ENCODE measurements at regions not wholly inside any gene's neighbourhood (a gene's known extent, or its start where the extent isn't known, plus 50 kb on each side); places are given as distances from the start of the nearest gene placed in this dataset.

DNA sequence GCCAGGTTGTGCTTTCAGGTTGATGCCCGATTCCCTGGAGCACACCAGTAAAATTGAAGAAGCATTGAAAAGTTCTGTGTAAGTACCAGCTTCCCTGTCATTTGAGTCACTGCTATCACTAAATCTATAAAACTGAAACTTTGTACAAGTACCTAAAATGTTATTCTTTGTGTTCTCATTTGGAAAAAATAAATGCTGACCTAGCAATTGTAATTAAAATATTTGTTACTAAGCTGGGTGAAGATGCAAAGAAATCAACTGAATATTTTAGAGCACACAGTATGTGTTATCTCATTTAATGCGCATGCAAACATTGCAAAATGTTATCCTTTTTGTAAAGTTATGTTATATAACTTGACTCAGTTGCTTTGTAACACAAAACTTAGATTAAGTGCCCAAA lies 733.7 kb downstream of the TBL1XR1 start:
- WGBS (ENCODE audit: insufficient coverage): no CpG with 5 or more reads among the region's 2 CpGs
- Histone ChIP-seq H3K27me3 (ENCODE audit: control insufficient read depth, insufficient read depth, low read length) (no peaks in the 10 kb centered on the region), H3K4me1 (ENCODE audit: control insufficient read depth, insufficient read depth, low read length) (no peaks in the 10 kb centered on the region), H3K9me3 (ENCODE audit: control insufficient read depth, insufficient read depth, low read length) (no peaks in the 10 kb centered on the region), H3K36me3 (ENCODE audit: control insufficient read depth, insufficient read depth, low read length) (no peaks in the 10 kb centered on the region), H3K4me3 (ENCODE audit: low read depth, low read length) (no peak overlapping the region), H3K27ac (ENCODE audit: low read depth, low read length) (no peak overlapping the region)
- DNase-seq (ENCODE audit: low read depth in 4 of 6, low spot score in 6 of 6): no peak

DNA sequence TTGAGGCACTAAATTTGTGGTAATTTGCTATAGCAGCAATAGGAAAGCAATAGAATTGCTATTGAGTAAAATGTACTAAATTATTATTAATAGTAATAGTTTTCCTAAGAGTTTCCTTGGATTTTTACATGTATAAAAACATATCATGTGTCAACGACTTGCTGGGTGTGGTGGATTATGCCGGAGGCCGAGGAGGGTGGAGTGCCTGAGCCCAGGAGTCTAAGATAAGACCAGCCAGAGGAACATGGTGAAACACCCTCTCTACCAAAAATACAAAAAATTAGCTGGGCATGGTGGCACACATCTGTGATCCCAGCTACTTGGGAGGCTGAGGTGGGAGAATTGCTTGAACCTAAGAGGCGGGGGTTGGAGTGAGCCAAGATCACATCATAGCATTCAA lies 749.9 kb downstream of the TBL1XR1 start:
- Histone ChIP-seq H3K4me1 (ENCODE audit: control insufficient read depth, insufficient read depth, low read length) (no peaks in the 10 kb centered on the region), H3K4me3 (ENCODE audit: low read depth, low read length) (no peak overlapping the region), H3K27me3 (ENCODE audit: control insufficient read depth, insufficient read depth, low read length) (no peaks in the 10 kb centered on the region), H3K9me3 (ENCODE audit: control insufficient read depth, insufficient read depth, low read length) (no peaks in the 10 kb centered on the region), H3K36me3 (ENCODE audit: control insufficient read depth, insufficient read depth, low read length) (no peaks in the 10 kb centered on the region), H3K27ac (ENCODE audit: low read depth, low read length) (no peak overlapping the region)
- WGBS (ENCODE audit: insufficient coverage): no CpG with 5 or more reads among the region's 4 CpGs
- DNase-seq (ENCODE audit: low read depth in 4 of 6, low spot score in 6 of 6): no peak

DNA sequence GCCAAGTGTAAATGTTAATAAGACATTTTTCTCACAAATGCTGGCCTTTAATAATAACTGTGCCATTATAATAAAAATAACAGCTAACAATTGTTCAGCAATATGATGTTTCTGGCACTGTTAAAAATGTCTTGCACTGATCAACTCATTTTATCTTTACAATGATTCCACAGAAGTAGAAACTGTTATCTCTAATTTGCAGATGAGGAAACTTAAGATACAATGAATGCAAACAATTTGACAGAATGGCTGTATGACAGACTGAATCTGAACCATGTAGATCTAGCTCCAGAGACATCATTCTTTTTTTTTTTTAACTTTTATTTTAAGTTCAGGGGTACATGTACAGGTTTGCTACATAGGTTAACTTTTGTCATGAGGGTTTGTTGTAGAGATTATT lies 755.0 kb downstream of the TBL1XR1 start:
- Histone ChIP-seq H3K9me3 (ENCODE audit: control insufficient read depth, insufficient read depth, low read length) (no peaks in the 10 kb centered on the region), H3K36me3 (ENCODE audit: control insufficient read depth, insufficient read depth, low read length) (no peaks in the 10 kb centered on the region), H3K4me1 (ENCODE audit: control insufficient read depth, insufficient read depth, low read length) (no peaks in the 10 kb centered on the region), H3K27me3 (ENCODE audit: control insufficient read depth, insufficient read depth, low read length) (no peaks in the 10 kb centered on the region), H3K4me3 (ENCODE audit: low read depth, low read length) (no peak overlapping the region), H3K27ac (ENCODE audit: low read depth, low read length) (no peak overlapping the region)
- DNase-seq (ENCODE audit: low read depth in 4 of 6, low spot score in 6 of 6): no peak

DNA sequence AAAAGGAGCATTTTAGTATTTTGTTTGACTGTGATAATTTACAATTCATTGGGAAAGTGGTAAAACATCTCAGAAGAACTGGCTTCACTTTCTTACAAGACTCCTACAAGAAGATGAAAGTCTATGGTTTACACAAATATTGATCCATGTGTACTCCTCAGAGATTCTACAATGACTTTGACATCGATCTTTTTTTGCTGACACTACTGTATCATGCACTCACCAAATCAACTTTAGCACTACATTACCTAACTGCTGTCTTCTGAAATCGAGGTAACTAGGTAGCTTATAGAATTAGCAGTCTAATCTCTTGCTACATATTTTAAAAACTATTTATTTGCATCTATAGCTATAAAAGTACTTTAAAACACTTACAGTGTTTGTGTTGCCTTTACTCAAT lies 757.6 kb downstream of the TBL1XR1 start:
- WGBS (ENCODE audit: insufficient coverage): 100% methylated on average over 1 of the region's 2 CpGs
- Histone ChIP-seq H3K36me3 (ENCODE audit: control insufficient read depth, insufficient read depth, low read length) (no peaks in the 10 kb centered on the region), H3K27ac (ENCODE audit: low read depth, low read length) (no peak overlapping the region), H3K4me3 (ENCODE audit: low read depth, low read length) (no peak overlapping the region), H3K9me3 (ENCODE audit: control insufficient read depth, insufficient read depth, low read length) (no peaks in the 10 kb centered on the region), H3K27me3 (ENCODE audit: control insufficient read depth, insufficient read depth, low read length) (no peaks in the 10 kb centered on the region), H3K4me1 (ENCODE audit: control insufficient read depth, insufficient read depth, low read length) (no peaks in the 10 kb centered on the region)
- no peak for DNase-seq (ENCODE audit: low read depth in 4 of 6, low spot score in 6 of 6)

DNA sequence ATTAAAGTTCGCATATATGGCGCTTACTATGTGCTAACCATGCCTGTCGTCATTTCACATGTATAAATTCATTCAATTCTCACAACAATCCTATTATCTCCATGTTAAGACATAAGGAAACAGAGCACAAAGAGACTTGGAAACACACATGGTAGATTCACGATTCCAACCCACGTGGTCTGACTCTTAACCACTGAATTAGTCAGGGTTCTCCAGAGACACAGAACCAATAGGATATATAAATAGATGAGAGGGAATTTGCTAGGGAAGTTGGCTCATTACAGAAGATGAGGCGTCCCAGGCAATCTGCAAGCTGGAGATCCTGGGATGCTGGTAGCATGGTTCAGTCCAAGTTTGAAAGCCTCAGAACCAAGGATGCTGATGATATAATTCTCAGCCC lies 765.3 kb downstream of the TBL1XR1 start:
- H3K9me3 ChIP-seq (ENCODE audit: control insufficient read depth, insufficient read depth, low read length): no peaks in the 10 kb centered on the region
- no peaks in the 10 kb centered on the region for H3K4me1 ChIP-seq (ENCODE audit: control insufficient read depth, insufficient read depth, low read length)
- no peaks in the 10 kb centered on the region for H3K27me3 ChIP-seq (ENCODE audit: control insufficient read depth, insufficient read depth, low read length)
- no peak overlapping the region for H3K27ac ChIP-seq (ENCODE audit: low read depth, low read length)
- DNase-seq (ENCODE audit: low read depth in 4 of 6, low spot score in 6 of 6): no peak
- H3K36me3 ChIP-seq (ENCODE audit: control insufficient read depth, insufficient read depth, low read length): no peaks in the 10 kb centered on the region
- 75% methylated on average over 5 of the region's 6 CpGs for WGBS (ENCODE audit: insufficient coverage)
- no peak overlapping the region for H3K4me3 ChIP-seq (ENCODE audit: low read depth, low read length)

DNA sequence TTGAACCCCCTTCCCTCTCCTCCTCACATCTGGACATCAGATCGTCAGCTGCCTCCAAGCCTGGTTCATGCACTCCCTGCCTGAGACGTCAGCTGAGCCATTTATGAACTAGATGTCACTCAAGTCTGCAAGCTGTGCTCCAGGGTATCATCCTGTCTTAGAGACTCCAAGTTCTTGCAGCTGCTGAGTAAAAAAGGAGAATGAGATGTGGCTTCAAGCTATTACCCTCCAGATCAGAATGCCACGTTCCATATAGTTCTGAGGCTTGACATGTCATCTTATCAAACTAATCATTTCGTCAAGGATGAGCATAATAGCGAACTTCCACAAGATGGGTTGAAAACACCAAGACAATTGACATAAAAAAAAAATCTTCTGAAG lies 766.3 kb downstream of the TBL1XR1 start:
- H3K36me3 ChIP-seq (ENCODE audit: control insufficient read depth, insufficient read depth, low read length): no peaks in the 10 kb centered on the region
- H3K4me3 ChIP-seq (ENCODE audit: low read depth, low read length): no peak overlapping the region
- no peaks in the 10 kb centered on the region for H3K4me1 ChIP-seq (ENCODE audit: control insufficient read depth, insufficient read depth, low read length)
- H3K9me3 ChIP-seq (ENCODE audit: control insufficient read depth, insufficient read depth, low read length): no peaks in the 10 kb centered on the region
- H3K27ac ChIP-seq (ENCODE audit: low read depth, low read length): no peak overlapping the region
- H3K27me3 ChIP-seq (ENCODE audit: control insufficient read depth, insufficient read depth, low read length): no peaks in the 10 kb centered on the region
- DNase-seq (ENCODE audit: low read depth in 4 of 6, low spot score in 6 of 6): no peak
- 32% methylated on average over 2 of the region's 5 CpGs for WGBS (ENCODE audit: insufficient coverage)

DNA sequence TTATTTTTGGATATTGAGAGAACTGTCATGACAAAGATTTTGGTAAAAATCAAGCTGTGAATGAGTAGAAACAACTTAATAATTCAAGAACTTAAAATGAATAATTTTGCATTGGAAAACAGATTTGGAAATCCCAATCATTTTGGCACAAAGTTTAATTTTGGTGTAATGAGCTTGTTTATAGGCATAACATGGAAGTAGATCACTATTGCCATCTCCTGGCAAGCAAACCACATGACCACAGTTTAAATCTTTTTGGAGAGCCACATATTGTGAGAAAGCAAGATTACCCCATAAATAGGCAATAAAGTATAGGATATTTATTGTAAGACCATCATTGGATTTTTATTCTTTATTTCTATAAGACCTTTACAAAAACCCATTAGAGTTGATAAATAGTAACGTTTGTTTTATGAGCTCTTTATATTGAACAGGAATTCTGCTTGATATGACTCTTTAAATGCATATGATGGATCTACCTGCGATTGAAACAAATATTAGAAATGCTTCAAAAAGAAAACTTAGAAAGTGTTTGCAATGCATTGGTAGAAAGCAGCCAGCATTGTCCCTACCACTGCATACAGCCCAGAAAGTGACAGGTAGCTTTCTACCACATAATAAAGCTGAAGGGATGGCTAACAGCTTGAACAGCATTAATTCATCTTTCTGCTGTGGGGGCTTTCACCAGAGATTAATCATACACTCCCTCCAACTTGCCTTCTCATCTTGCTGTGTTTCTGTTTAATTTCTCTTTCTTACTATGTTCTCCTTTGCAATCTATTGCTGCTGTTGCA lies 766.8 kb downstream of the TBL1XR1 start:
- WGBS (ENCODE audit: insufficient coverage): no CpG with 5 or more reads among the region's 2 CpGs
- DNase-seq (ENCODE audit: low read depth in 4 of 6, low spot score in 6 of 6): peak in 5 of 6 donors; percentile 23 to 88 (median 38)
- Histone ChIP-seq H3K36me3 (ENCODE audit: control insufficient read depth, insufficient read depth, low read length) (no peaks in the 10 kb centered on the region), H3K9me3 (ENCODE audit: control insufficient read depth, insufficient read depth, low read length) (no peaks in the 10 kb centered on the region), H3K27ac (ENCODE audit: low read depth, low read length) (no peak overlapping the region), H3K27me3 (ENCODE audit: control insufficient read depth, insufficient read depth, low read length) (no peaks in the 10 kb centered on the region), H3K4me3 (ENCODE audit: low read depth, low read length) (no peak overlapping the region), H3K4me1 (ENCODE audit: control insufficient read depth, insufficient read depth, low read length) (no peaks in the 10 kb centered on the region)

DNA sequence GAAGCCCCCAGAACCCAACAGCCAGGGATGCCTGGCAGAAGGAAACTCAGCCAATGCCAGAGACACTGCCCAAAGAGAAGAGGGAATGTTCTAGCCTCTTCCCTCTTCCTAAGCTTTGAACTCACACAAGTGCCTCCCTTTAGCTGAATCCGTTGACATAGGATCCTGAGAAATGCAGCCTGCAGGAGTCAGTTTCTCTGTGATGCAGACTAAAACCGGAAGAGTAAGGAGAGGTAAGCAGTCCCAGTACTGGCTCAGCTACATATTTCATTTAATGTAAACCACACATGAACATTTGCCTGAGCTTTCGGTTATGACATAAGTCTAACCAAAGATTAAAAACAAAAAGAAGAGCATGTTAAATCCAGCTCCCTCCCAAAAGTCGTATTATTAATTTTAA lies 768.7 kb downstream of the TBL1XR1 start:
- no peaks in the 10 kb centered on the region for H3K36me3 ChIP-seq (ENCODE audit: control insufficient read depth, insufficient read depth, low read length)
- no peak overlapping the region for H3K4me3 ChIP-seq (ENCODE audit: low read depth, low read length)
- H3K4me1 ChIP-seq (ENCODE audit: control insufficient read depth, insufficient read depth, low read length): no peaks in the 10 kb centered on the region
- no peaks in the 10 kb centered on the region for H3K9me3 ChIP-seq (ENCODE audit: control insufficient read depth, insufficient read depth, low read length)
- H3K27me3 ChIP-seq (ENCODE audit: control insufficient read depth, insufficient read depth, low read length): no peaks in the 10 kb centered on the region
- H3K27ac ChIP-seq (ENCODE audit: low read depth, low read length): no peak overlapping the region
- no peak for DNase-seq (ENCODE audit: low read depth in 4 of 6, low spot score in 6 of 6)
- no CpG with 5 or more reads among the region's 4 CpGs for WGBS (ENCODE audit: insufficient coverage)

DNA sequence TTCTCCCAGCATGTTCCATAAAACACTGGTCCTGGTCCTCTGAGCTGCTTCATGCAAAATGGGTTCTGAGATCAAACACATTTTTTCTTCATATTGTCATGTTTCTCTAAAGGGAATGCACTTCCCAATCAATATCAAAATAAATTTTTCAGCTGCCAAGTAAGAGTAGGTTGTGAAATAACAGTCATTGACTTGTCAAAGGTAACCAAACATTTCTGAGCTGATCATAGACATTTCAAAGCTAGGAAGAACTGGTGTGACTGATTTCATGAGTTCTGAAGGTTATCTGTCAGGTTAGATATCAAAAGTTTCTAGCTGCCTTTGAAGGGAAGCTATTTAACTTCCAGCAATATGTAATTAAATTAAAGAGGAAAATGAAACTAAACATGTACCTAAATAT lies 770.9 kb downstream of the TBL1XR1 start:
- H3K9me3 ChIP-seq (ENCODE audit: control insufficient read depth, insufficient read depth, low read length): no peaks in the 10 kb centered on the region
- H3K27me3 ChIP-seq (ENCODE audit: control insufficient read depth, insufficient read depth, low read length): no peaks in the 10 kb centered on the region
- H3K4me1 ChIP-seq (ENCODE audit: control insufficient read depth, insufficient read depth, low read length): no peaks in the 10 kb centered on the region
- H3K4me3 ChIP-seq (ENCODE audit: low read depth, low read length): no peak overlapping the region
- H3K27ac ChIP-seq (ENCODE audit: low read depth, low read length): no peak overlapping the region
- no peaks in the 10 kb centered on the region for H3K36me3 ChIP-seq (ENCODE audit: control insufficient read depth, insufficient read depth, low read length)
- no peak for DNase-seq (ENCODE audit: low read depth in 4 of 6, low spot score in 6 of 6)

DNA sequence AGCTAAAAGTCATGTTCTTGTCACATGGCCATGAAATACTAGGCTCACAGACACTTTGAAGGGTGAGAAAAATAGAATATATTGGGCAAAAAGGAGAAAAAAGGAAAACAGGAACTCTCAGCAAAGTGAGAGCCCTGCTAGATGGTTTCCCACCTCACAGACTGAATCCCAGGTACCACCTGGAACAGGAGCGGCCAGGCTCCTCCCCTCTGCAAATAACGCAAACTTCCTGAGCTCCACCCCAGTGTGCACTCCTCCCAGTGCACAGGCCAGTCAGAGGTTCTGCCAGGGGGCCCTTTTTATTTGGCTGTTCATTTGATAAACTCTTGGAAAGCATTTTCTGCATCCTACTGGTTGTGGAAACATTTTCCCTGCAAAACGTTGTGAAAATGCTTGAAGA lies 780.4 kb downstream of the TBL1XR1 start:
- 87% methylated on average over 2 of the region's 3 CpGs for WGBS (ENCODE audit: insufficient coverage)
- Histone ChIP-seq H3K4me1 (ENCODE audit: control insufficient read depth, insufficient read depth, low read length) (no peaks in the 10 kb centered on the region), H3K9me3 (ENCODE audit: control insufficient read depth, insufficient read depth, low read length) (no peaks in the 10 kb centered on the region), H3K27ac (ENCODE audit: low read depth, low read length) (no peak overlapping the region), H3K4me3 (ENCODE audit: low read depth, low read length) (no peak overlapping the region), H3K36me3 (ENCODE audit: control insufficient read depth, insufficient read depth, low read length) (no peaks in the 10 kb centered on the region), H3K27me3 (ENCODE audit: control insufficient read depth, insufficient read depth, low read length) (no peaks in the 10 kb centered on the region)
- DNase-seq (ENCODE audit: low read depth in 4 of 6, low spot score in 6 of 6): no peak
